ENCODE measurements at regions not wholly inside any gene's neighbourhood (a gene's known extent, or its start where the extent isn't known, plus 50 kb on each side); places are given as distances from the start of the nearest gene placed in this dataset.

- no peak for TF ChIP-seq BACH2 (CRISPR knock-in tag; IDR thresholded peaks at IDR 0.05; ENCODE audit: borderline replicate concordance)
- ATAC-seq, result no peak
Measured at GRCh38 chr3:102141928-102142239, 292.6 kb downstream of the NFKBIZ start.

GRCh38 chr3:102142379-102143060, 292.3 kb upstream of the ZPLD1 start:
- no peak for ATAC-seq
- TF ChIP-seq ZNF565 (CRISPR knock-in tag; conservative IDR thresholded peaks at IDR 0.05; ENCODE audit: low read depth) (no peak), CSRNP3 (CRISPR knock-in tag; IDR thresholded peaks at IDR 0.05) (no peak), RARB (CRISPR knock-in tag; IDR thresholded peaks at IDR 0.05) (no peak), PPARA (CRISPR knock-in tag; IDR thresholded peaks at IDR 0.05; ENCODE audit: borderline replicate concordance) (no peak), GLIS3 (CRISPR knock-in tag; IDR thresholded peaks at IDR 0.05) (no peak), ARNTL (CRISPR knock-in tag; IDR thresholded peaks at IDR 0.05; ENCODE audit: borderline replicate concordance, low read depth) (no peak), ZFP3 (CRISPR knock-in tag; IDR thresholded peaks at IDR 0.05) (no peak), TOX (CRISPR knock-in tag; IDR thresholded peaks at IDR 0.05; ENCODE audit: borderline replicate concordance) (no peak), POU6F1 (CRISPR knock-in tag; IDR thresholded peaks at IDR 0.05; ENCODE audit: borderline replicate concordance, low read depth) (no peak), PATZ1 (CRISPR knock-in tag; IDR thresholded peaks at IDR 0.05; ENCODE audit: borderline replicate concordance) (no peak), ZC3H10 (CRISPR knock-in tag; IDR thresholded peaks at IDR 0.05) (no peak)

GRCh38 chr3:102143536-102143935, 291.3 kb upstream of the ZPLD1 start:
- no peak for ATAC-seq
- TF ChIP-seq CSRNP3 (CRISPR knock-in tag; IDR thresholded peaks at IDR 0.05) (no peak), ZFP3 (CRISPR knock-in tag; IDR thresholded peaks at IDR 0.05) (no peak), RARB (CRISPR knock-in tag; IDR thresholded peaks at IDR 0.05) (no peak), SNAI2 (CRISPR knock-in tag; IDR thresholded peaks at IDR 0.05) (no peak), TOX (CRISPR knock-in tag; IDR thresholded peaks at IDR 0.05; ENCODE audit: borderline replicate concordance) (no peak), ZC3H10 (CRISPR knock-in tag; IDR thresholded peaks at IDR 0.05) (no peak), ZFP30 (CRISPR knock-in tag; IDR thresholded peaks at IDR 0.05) (no peak), OSR1 (CRISPR knock-in tag; IDR thresholded peaks at IDR 0.05) (no peak), ZNF70 (CRISPR knock-in tag; IDR thresholded peaks at IDR 0.05) (no peak), ISL1 (CRISPR knock-in tag; IDR thresholded peaks at IDR 0.05) (no peak), TSHZ2 (CRISPR knock-in tag; IDR thresholded peaks at IDR 0.05) (no peak), PATZ1 (CRISPR knock-in tag; IDR thresholded peaks at IDR 0.05; ENCODE audit: borderline replicate concordance) (no peak), ZNF565 (CRISPR knock-in tag; conservative IDR thresholded peaks at IDR 0.05; ENCODE audit: low read depth) (no peak), ARNTL (CRISPR knock-in tag; IDR thresholded peaks at IDR 0.05; ENCODE audit: borderline replicate concordance, low read depth) (no peak), BACH2 (CRISPR knock-in tag; IDR thresholded peaks at IDR 0.05; ENCODE audit: borderline replicate concordance) (no peak)
